ENCODE measurements at regions not wholly inside any gene's neighbourhood (a gene's known extent, or its start where the extent isn't known, plus 50 kb on each side); places are given as distances from the start of the nearest gene placed in this dataset.

DNA sequence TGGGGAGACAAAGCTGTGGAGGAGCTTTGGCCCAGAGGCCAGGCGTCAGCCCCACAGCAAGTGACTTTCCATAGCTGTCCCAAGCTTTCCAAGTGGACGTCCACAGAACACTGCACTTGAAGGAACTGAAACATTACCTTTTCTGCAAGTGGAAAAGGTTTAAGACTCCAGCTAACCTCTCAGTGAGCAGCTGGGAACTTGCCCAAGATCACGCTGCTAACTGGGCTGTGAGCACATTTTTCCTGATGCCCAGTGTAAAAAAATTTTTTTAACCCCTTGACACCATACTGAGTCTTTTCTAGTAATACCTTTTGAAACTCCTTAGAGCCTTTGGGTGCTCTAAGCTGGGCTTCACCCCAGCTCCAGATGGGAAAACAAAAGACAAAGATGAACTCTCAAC lies 256.7 kb downstream of the HAUS1 start:
- Histone ChIP-seq H3K27ac (ENCODE audit: extremely low read depth, low read depth, low read length) (no peak overlapping the region), H3K9me3 (replicated peaks; ENCODE audit: control insufficient read depth, insufficient read depth, low read depth, low read length) (no peaks in the 10 kb centered on the region), H3K27me3 (ENCODE audit: control insufficient read depth in 2 of 2, insufficient read depth in 2 of 2, low read length in 2 of 2) (peaks cover 0 to 25% of the 10 kb centered on the region in 2 experiments; a peak in 1 of 5 replicates), H3K36me3 (ENCODE audit: control insufficient read depth, insufficient read depth, low read length) (no peaks in the 10 kb centered on the region), H3K79me2 (ENCODE audit: control insufficient read depth, insufficient read depth, low read length) (no peaks in the 10 kb centered on the region), H3K9ac (ENCODE audit: insufficient read depth in 1 of 2, low read depth in 2 of 2, low read length in 2 of 2) (no peak overlapping the region), H4K20me1 (replicated peaks; ENCODE audit: control insufficient read depth, insufficient read depth, low read length) (no peaks in the 10 kb centered on the region), H3K4me3 (no peak overlapping the region), H3K4me1 (replicated peaks in 1 of 2; ENCODE audit: control insufficient read depth in 2 of 2, insufficient read depth in 2 of 2, low read length in 2 of 2) (no peaks in the 10 kb centered on the region), H3K4me2 (ENCODE audit: insufficient read depth, low read length) (no peak overlapping the region), H3K9me1 (ENCODE audit: control insufficient read depth, insufficient read depth, low read length) (no peaks in the 10 kb centered on the region), H2AFZ (ENCODE audit: low read depth, low read length) (no peak overlapping the region)
- FAIRE-seq: no peak
- 0% methylated on average over 3 of the region's 3 CpGs for WGBS (ENCODE audit: insufficient coverage, low coverage, missing lambda C conversion rate)
- TF ChIP-seq, protein P1, sequence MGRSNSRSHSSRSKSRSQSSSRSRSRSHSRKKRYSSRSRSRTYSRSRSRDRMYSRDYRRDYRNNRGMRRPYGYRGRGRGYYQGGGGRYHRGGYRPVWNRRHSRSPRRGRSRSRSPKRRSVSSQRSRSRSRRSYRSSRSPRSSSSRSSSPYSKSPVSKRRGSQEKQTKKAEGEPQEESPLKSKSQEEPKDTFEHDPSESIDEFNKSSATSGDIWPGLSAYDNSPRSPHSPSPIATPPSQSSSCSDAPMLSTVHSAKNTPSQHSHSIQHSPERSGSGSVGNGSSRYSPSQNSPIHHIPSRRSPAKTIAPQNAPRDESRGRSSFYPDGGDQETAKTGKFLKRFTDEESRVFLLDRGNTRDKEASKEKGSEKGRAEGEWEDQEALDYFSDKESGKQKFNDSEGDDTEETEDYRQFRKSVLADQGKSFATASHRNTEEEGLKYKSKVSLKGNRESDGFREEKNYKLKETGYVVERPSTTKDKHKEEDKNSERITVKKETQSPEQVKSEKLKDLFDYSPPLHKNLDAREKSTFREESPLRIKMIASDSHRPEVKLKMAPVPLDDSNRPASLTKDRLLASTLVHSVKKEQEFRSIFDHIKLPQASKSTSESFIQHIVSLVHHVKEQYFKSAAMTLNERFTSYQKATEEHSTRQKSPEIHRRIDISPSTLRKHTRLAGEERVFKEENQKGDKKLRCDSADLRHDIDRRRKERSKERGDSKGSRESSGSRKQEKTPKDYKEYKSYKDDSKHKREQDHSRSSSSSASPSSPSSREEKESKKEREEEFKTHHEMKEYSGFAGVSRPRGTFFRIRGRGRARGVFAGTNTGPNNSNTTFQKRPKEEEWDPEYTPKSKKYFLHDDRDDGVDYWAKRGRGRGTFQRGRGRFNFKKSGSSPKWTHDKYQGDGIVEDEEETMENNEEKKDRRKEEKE (IDR thresholded peaks at IDR 0.05; ENCODE audit: borderline replicate concordance in 1 of 2, control insufficient read depth in 1 of 2, low read depth in 2 of 2, low read length in 1 of 2): no peak
- no peak for TF ChIP-seq PTBP1 (IDR thresholded peaks at IDR 0.05; ENCODE audit: low read depth, low read length)
- ATAC-seq: no peak
- POLR2A ChIA-PET: interaction anchor here (0.7 kb wide), 1 partner anchor 164 kb away, joined by 4 read pairs; no protein-coding TSS in a partner anchor
- CTCF ChIA-PET (ENCODE audit: low intra/inter-chr PET ratio): no interaction called here
- DNase-seq (ENCODE audit: extremely low read depth in 1 of 4, low spot score in 3 of 4): no peak
- BruUV-seq (replicated peaks): no TSS peak
- intact Hi-C loops (cut with micrococcal nuclease) (no loop called here), in situ Hi-C loops (cut with MboI) (no loop called here)

DNA sequence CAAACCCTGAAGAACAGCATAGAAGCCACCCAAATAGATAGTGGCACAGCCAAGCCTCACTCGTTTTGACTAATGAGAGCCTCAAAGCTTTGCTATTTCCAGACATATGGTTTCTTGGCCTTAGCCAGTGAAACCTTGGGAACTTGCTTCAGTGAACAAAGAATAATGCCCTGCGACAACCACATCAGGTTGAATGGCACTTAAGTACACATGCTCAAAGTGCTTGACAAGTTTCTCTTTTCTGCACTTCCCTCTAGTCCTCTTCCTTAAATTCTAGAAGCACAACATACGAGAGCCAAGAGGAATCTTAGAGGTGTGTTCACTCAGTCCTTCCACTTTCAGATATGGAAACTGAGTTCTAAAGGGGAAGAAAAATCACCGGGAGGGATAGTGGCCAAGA lies 258.3 kb downstream of the HAUS1 start:
- TF ChIP-seq, protein P2, sequence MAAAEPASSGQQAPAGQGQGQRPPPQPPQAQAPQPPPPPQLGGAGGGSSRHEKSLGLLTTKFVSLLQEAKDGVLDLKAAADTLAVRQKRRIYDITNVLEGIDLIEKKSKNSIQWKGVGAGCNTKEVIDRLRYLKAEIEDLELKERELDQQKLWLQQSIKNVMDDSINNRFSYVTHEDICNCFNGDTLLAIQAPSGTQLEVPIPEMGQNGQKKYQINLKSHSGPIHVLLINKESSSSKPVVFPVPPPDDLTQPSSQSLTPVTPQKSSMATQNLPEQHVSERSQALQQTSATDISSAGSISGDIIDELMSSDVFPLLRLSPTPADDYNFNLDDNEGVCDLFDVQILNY (CRISPR knock-in tag; IDR thresholded peaks at IDR 0.05): no peak
- no peaks in the 10 kb centered on the region for H3K79me2 ChIP-seq (ENCODE audit: control insufficient read depth, insufficient read depth, low read length)
- H3K27ac ChIP-seq (ENCODE audit: extremely low read depth, low read depth, low read length): no peak overlapping the region
- FAIRE-seq (no peak), DNase-seq (ENCODE audit: extremely low read depth in 1 of 4, low spot score in 3 of 4) (no peak), ATAC-seq (no peak)
- WGBS (ENCODE audit: insufficient coverage, low coverage, missing lambda C conversion rate): 0% methylated on average over 4 of the region's 4 CpGs
- in situ Hi-C loops (cut with MboI) (no loop called here), intact Hi-C loops (cut with micrococcal nuclease) (no loop called here)
- no peaks in the 10 kb centered on the region for H3K36me3 ChIP-seq (ENCODE audit: control insufficient read depth, insufficient read depth, low read length)
- peaks cover 0 to 14% of the 10 kb centered on the region in 2 experiments; a peak in 1 of 5 replicates for H3K27me3 ChIP-seq (ENCODE audit: control insufficient read depth in 2 of 2, insufficient read depth in 2 of 2, low read length in 2 of 2)
- H3K4me3 ChIP-seq: no peak overlapping the region
- no peaks in the 10 kb centered on the region for H4K20me1 ChIP-seq (replicated peaks; ENCODE audit: control insufficient read depth, insufficient read depth, low read length)
- BruUV-seq (replicated peaks): no TSS peak
- H3K9ac ChIP-seq (ENCODE audit: insufficient read depth in 1 of 2, low read depth in 2 of 2, low read length in 2 of 2): no peak overlapping the region
- ChIA-PET CTCF (ENCODE audit: low intra/inter-chr PET ratio) (no interaction called here), POLR2A (no interaction called here)
- no peak overlapping the region for H2AFZ ChIP-seq (ENCODE audit: low read depth, low read length)
- H3K9me3 ChIP-seq (replicated peaks; ENCODE audit: control insufficient read depth, insufficient read depth, low read depth, low read length): no peaks in the 10 kb centered on the region
- no peaks in the 10 kb centered on the region for H3K9me1 ChIP-seq (ENCODE audit: control insufficient read depth, insufficient read depth, low read length)
- H3K4me2 ChIP-seq (ENCODE audit: insufficient read depth, low read length): no peak overlapping the region
- H3K4me1 ChIP-seq (replicated peaks in 1 of 2; ENCODE audit: control insufficient read depth in 2 of 2, insufficient read depth in 2 of 2, low read length in 2 of 2): no peaks in the 10 kb centered on the region
